GM23338 (cell line): ENCODE measurements at regions not wholly inside any gene's neighbourhood (a gene's known extent, or its start where the extent isn't known, plus 50 kb on each side); places are given as distances from the start of the nearest gene placed in this dataset.

ENCODE experiments used
- ATAC-seq: fragments of 200-7000 bp; cut with Tn5 transposase; 3 replicates; pipeline ENCODE4 v1.9.1; 2020
- DNase-seq: peaks from one replicate; pipeline ENCODE4 v3.0.0-alpha.2; 2015; ENCODE audit warnings: low spot score
- H2AFZ ChIP-seq: fragments of 200-600 bp; sonication (generic); 2 replicates; pipeline ENCODE4 v1.8.0; 2016; ENCODE audit warnings: antibody characterized with exemption, mild to moderate bottlenecking, moderate library complexity
- H3F3A ChIP-seq: fragments of 200-600 bp; sonication (generic); replicated peaks from 2 replicates; pipeline ENCODE4 v1.8.0; 2017; ENCODE audit warnings: antibody characterized with exemption, mixed run types, low read depth
- H3K27ac ChIP-seq: fragments of 200-600 bp; sonication (generic); 2 replicates; pipeline ENCODE4 v1.6.1; 2016; ENCODE audit warnings: low read depth
- H3K27me3 ChIP-seq: fragments of 200-600 bp; sonication (generic); 2 replicates; pipeline ENCODE4 v1.8.0; 2016; ENCODE audit warnings: mild to moderate bottlenecking, mixed run types, moderate library complexity; ENCODE audit not compliant: insufficient read depth
- H3K36me3 ChIP-seq: fragments of 200-600 bp; sonication (generic); 2 replicates; pipeline ENCODE4 v1.8.0; 2016; ENCODE audit warnings: mild to moderate bottlenecking; ENCODE audit not compliant: insufficient read depth
- H3K4me1 ChIP-seq: fragments of 200-600 bp; sonication (generic); 2 replicates; pipeline ENCODE4 v1.8.0; 2016; ENCODE audit warnings: mild to moderate bottlenecking, moderate library complexity; ENCODE audit not compliant: insufficient read depth
- H3K4me2 ChIP-seq: fragments of 200-600 bp; sonication (generic); 2 replicates; pipeline ENCODE4 v1.7.1; 2017; ENCODE audit warnings: mixed run types
- H3K4me3 ChIP-seq: fragments of 200-600 bp; sonication (generic); 2 replicates; pipeline ENCODE4 v1.6.1; 2016; ENCODE audit warnings: mixed run types
- H3K79me2 ChIP-seq: fragments of 200-600 bp; sonication (generic); replicated peaks from 2 replicates; pipeline ENCODE4 v1.8.0; 2017; ENCODE audit warnings: mild to moderate bottlenecking; ENCODE audit not compliant: insufficient read depth
- H3K9me2 ChIP-seq: fragments of 200-600 bp; sonication (generic); 2 replicates; pipeline ENCODE4 v1.8.0; 2017; ENCODE audit not compliant: insufficient read depth
- H4K20me1 ChIP-seq: fragments of 200-600 bp; sonication (generic); replicated peaks from 2 replicates; pipeline ENCODE4 v1.8.0; 2017; ENCODE audit warnings: mild to moderate bottlenecking; ENCODE audit not compliant: insufficient read depth
- H3K27ac Mint-ChIP-seq: 2 replicates; pipeline ENCODE4 v1.8.0; 2020; ENCODE audit warnings: inconsistent platforms, mild to moderate bottlenecking, moderate library complexity, mixed read lengths
- H3K27me3 Mint-ChIP-seq: 3 replicates; pipeline ENCODE4 v1.8.0; 2022; ENCODE audit warnings: low read depth, mild to moderate bottlenecking, moderate library complexity, mixed read lengths, inconsistent platforms; ENCODE audit not compliant: insufficient read depth, poor library complexity
- H3K36me3 Mint-ChIP-seq: 3 replicates; pipeline ENCODE4 v1.8.0; 2021; ENCODE audit warnings: low read depth, mild to moderate bottlenecking, inconsistent platforms, moderate library complexity, mixed read lengths
- H3K4me1 Mint-ChIP-seq: 3 replicates; pipeline ENCODE4 v1.8.0; 2020; ENCODE audit warnings: mild to moderate bottlenecking, inconsistent platforms, mixed read lengths
- H3K4me3 Mint-ChIP-seq: 3 replicates; pipeline ENCODE4 v1.8.0; 2021; ENCODE audit warnings: moderate library complexity, mild to moderate bottlenecking, inconsistent platforms, mixed read lengths
- H3K9me3 Mint-ChIP-seq: 3 replicates; pipeline ENCODE4 v1.8.0; 2020; ENCODE audit warnings: moderate library complexity, mild to moderate bottlenecking, inconsistent platforms, mixed read lengths
- CREB1 ChIP-seq: fragments of 250-450 bp; sonication (Bioruptor Pico); IDR thresholded peaks from 2 replicates; pipeline ENCODE4 v1.5.0; 2020; ENCODE audit warnings: low read depth, mild to moderate bottlenecking, moderate library complexity
- EZH2 ChIP-seq: fragments of 200-600 bp; sonication (generic); IDR thresholded peaks from one replicate; pipeline ENCODE4 v1.8.0; 2017; ENCODE audit warnings: antibody characterized with exemption, mild to moderate bottlenecking, low read depth; ENCODE audit not compliant: unreplicated experiment
- EZH2phosphoT487 ChIP-seq: fragments of 200-600 bp; sonication (generic); IDR thresholded peaks from one replicate; pipeline ENCODE4 v1.8.1; 2018; ENCODE audit warnings: antibody characterized with exemption; ENCODE audit not compliant: unreplicated experiment
- JUNB ChIP-seq: IDR thresholded peaks from one replicate; pipeline ENCODE4 v1.6.1; 2016; ENCODE audit warnings: antibody characterized with exemption; ENCODE audit not compliant: unreplicated experiment
- NANOG ChIP-seq: IDR thresholded peaks from 2 replicates; pipeline ENCODE4 v1.6.1; 2016; ENCODE audit warnings: antibody characterized with exemption, borderline replicate concordance
- POLR2AphosphoS5 ChIP-seq: IDR thresholded peaks from 2 replicates; pipeline ENCODE4 v1.6.1; 2016; ENCODE audit warnings: antibody characterized with exemption, low read depth
- STAT1 ChIP-seq: IDR thresholded peaks from one replicate; pipeline ENCODE4 v1.6.1; 2016; ENCODE audit warnings: antibody characterized with exemption; ENCODE audit not compliant: unreplicated experiment
- ZNF114 ChIP-seq: fragments of 250-450 bp; sonication (Bioruptor Pico); IDR thresholded peaks from 2 replicates; pipeline ENCODE4 v1.5.0; 2020; ENCODE audit warnings: mild to moderate bottlenecking, moderate library complexity
- ZNF331 ChIP-seq: fragments of 250-450 bp; sonication (Bioruptor Pico); IDR thresholded peaks from 2 replicates; pipeline ENCODE4 v1.5.0; 2020; ENCODE audit warnings: low read depth, mild to moderate bottlenecking, moderate library complexity
- TF ChIP-seq, protein P1 (sequence below): IDR thresholded peaks from one replicate; pipeline ENCODE4 v1.6.1; 2018; ENCODE audit warnings: antibody characterized with exemption; ENCODE audit not compliant: unreplicated experiment
- TF ChIP-seq, protein P2 (sequence below): IDR thresholded peaks from 2 replicates; pipeline ENCODE4 v1.6.1; 2016; ENCODE audit warnings: antibody characterized with exemption
- TF ChIP-seq, protein P3 (sequence below): fragments of 250-450 bp; sonication (Bioruptor Pico); IDR thresholded peaks from 2 replicates; pipeline ENCODE4 v1.5.0; 2020; ENCODE audit warnings: mild to moderate bottlenecking, moderate library complexity
- TF ChIP-seq, protein P4 (sequence below), 2 experiments: fragments of 200-600 bp in 1 of 2; sonication (generic) in 1 of 2; conservative IDR thresholded peaks; 2 replicates each; pipeline versions ENCODE4 v1.5.1 to v1.6.1; 2016 to 2017; ENCODE audit warnings: antibody characterized with exemption in 2 of 2, low read depth in 2 of 2, mild to moderate bottlenecking in 2 of 2, moderate library complexity in 1 of 2

DNA sequence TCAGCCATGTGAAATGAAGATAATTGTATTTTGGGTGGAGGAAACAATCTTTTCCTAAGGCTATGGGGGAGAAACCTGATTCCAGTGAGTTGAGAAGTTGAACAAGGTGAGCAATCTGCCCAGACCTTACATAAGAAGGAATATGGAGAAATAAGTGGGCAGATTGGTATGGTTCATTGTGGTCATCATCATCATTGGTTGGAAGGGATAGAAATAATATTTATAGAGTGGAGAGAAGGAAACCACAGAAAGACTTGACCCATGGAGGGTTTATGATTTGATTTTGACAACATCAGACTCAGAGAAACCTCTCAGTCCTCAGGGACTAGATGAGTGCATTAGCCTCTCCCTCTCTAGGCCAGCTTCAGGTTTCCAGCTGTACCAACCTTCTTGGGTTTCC lies 177.9 kb upstream of the NEIL3 start:
- no peaks in the 10 kb centered on the region for H3K4me1 ChIP-seq
- no peak overlapping the region for H3K4me3 ChIP-seq
- no peaks in the 10 kb centered on the region for H4K20me1 ChIP-seq
- peaks cover 4% of the 10 kb centered on the region for H3K27me3 Mint-ChIP-seq
- 0 out of 2 replicates have a peak, but pooled peaks cover 3% of the 10 kb centered on the region for H3K36me3 ChIP-seq
- no peak overlapping the region for H3K4me3 Mint-ChIP-seq
- no peak overlapping the region for H3K4me2 ChIP-seq
- TF ChIP-seq CREB1 (CRISPR knock-in tag) (no peak), JUNB (no peak), ZNF114 (no peak), EZH2phosphoT487 (no peak), ZNF331 (no peak), NANOG (no peak), STAT1 (no peak), POLR2AphosphoS5 (no peak), EZH2 (no peak)
- TF ChIP-seq, protein P1, sequence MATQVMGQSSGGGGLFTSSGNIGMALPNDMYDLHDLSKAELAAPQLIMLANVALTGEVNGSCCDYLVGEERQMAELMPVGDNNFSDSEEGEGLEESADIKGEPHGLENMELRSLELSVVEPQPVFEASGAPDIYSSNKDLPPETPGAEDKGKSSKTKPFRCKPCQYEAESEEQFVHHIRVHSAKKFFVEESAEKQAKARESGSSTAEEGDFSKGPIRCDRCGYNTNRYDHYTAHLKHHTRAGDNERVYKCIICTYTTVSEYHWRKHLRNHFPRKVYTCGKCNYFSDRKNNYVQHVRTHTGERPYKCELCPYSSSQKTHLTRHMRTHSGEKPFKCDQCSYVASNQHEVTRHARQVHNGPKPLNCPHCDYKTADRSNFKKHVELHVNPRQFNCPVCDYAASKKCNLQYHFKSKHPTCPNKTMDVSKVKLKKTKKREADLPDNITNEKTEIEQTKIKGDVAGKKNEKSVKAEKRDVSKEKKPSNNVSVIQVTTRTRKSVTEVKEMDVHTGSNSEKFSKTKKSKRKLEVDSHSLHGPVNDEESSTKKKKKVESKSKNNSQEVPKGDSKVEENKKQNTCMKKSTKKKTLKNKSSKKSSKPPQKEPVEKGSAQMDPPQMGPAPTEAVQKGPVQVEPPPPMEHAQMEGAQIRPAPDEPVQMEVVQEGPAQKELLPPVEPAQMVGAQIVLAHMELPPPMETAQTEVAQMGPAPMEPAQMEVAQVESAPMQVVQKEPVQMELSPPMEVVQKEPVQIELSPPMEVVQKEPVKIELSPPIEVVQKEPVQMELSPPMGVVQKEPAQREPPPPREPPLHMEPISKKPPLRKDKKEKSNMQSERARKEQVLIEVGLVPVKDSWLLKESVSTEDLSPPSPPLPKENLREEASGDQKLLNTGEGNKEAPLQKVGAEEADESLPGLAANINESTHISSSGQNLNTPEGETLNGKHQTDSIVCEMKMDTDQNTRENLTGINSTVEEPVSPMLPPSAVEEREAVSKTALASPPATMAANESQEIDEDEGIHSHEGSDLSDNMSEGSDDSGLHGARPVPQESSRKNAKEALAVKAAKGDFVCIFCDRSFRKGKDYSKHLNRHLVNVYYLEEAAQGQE, result no peak
- TF ChIP-seq, protein P2, sequence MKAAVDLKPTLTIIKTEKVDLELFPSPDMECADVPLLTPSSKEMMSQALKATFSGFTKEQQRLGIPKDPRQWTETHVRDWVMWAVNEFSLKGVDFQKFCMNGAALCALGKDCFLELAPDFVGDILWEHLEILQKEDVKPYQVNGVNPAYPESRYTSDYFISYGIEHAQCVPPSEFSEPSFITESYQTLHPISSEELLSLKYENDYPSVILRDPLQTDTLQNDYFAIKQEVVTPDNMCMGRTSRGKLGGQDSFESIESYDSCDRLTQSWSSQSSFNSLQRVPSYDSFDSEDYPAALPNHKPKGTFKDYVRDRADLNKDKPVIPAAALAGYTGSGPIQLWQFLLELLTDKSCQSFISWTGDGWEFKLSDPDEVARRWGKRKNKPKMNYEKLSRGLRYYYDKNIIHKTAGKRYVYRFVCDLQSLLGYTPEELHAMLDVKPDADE, result no peak
- TF ChIP-seq, protein P3, sequence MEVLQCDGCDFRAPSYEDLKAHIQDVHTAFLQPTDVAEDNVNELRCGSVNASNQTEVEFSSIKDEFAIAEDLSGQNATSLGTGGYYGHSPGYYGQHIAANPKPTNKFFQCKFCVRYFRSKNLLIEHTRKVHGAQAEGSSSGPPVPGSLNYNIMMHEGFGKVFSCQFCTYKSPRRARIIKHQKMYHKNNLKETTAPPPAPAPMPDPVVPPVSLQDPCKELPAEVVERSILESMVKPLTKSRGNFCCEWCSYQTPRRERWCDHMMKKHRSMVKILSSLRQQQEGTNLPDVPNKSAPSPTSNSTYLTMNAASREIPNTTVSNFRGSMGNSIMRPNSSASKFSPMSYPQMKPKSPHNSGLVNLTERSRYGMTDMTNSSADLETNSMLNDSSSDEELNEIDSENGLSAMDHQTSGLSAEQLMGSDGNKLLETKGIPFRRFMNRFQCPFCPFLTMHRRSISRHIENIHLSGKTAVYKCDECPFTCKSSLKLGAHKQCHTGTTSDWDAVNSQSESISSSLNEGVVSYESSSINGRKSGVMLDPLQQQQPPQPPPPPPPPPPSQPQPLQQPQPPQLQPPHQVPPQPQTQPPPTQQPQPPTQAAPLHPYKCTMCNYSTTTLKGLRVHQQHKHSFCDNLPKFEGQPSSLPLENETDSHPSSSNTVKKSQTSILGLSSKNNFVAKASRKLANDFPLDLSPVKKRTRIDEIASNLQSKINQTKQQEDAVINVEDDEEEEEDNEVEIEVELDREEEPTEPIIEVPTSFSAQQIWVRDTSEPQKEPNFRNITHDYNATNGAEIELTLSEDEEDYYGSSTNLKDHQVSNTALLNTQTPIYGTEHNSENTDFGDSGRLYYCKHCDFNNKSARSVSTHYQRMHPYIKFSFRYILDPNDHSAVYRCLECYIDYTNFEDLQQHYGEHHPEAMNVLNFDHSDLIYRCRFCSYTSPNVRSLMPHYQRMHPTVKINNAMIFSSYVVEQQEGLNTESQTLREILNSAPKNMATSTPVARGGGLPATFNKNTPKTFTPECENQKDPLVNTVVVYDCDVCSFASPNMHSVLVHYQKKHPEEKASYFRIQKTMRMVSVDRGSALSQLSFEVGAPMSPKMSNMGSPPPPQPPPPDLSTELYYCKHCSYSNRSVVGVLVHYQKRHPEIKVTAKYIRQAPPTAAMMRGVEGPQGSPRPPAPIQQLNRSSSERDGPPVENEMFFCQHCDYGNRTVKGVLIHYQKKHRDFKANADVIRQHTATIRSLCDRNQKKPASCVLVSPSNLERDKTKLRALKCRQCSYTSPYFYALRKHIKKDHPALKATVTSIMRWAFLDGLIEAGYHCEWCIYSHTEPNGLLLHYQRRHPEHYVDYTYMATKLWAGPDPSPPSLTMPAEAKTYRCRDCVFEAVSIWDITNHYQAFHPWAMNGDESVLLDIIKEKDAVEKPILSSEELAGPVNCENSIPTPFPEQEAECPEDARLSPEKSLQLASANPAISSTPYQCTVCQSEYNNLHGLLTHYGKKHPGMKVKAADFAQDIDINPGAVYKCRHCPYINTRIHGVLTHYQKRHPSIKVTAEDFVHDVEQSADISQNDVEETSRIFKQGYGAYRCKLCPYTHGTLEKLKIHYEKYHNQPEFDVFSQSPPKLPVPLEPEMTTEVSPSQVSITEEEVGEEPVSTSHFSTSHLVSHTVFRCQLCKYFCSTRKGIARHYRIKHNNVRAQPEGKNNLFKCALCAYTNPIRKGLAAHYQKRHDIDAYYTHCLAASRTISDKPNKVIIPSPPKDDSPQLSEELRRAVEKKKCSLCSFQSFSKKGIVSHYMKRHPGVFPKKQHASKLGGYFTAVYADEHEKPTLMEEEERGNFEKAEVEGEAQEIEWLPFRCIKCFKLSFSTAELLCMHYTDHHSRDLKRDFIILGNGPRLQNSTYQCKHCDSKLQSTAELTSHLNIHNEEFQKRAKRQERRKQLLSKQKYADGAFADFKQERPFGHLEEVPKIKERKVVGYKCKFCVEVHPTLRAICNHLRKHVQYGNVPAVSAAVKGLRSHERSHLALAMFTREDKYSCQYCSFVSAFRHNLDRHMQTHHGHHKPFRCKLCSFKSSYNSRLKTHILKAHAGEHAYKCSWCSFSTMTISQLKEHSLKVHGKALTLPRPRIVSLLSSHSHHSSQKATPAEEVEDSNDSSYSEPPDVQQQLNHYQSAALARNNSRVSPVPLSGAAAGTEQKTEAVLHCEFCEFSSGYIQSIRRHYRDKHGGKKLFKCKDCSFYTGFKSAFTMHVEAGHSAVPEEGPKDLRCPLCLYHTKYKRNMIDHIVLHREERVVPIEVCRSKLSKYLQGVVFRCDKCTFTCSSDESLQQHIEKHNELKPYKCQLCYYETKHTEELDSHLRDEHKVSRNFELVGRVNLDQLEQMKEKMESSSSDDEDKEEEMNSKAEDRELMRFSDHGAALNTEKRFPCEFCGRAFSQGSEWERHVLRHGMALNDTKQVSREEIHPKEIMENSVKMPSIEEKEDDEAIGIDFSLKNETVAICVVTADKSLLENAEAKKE (CRISPR knock-in tag), result no peak
- TF ChIP-seq, protein P4, sequence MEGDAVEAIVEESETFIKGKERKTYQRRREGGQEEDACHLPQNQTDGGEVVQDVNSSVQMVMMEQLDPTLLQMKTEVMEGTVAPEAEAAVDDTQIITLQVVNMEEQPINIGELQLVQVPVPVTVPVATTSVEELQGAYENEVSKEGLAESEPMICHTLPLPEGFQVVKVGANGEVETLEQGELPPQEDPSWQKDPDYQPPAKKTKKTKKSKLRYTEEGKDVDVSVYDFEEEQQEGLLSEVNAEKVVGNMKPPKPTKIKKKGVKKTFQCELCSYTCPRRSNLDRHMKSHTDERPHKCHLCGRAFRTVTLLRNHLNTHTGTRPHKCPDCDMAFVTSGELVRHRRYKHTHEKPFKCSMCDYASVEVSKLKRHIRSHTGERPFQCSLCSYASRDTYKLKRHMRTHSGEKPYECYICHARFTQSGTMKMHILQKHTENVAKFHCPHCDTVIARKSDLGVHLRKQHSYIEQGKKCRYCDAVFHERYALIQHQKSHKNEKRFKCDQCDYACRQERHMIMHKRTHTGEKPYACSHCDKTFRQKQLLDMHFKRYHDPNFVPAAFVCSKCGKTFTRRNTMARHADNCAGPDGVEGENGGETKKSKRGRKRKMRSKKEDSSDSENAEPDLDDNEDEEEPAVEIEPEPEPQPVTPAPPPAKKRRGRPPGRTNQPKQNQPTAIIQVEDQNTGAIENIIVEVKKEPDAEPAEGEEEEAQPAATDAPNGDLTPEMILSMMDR (conservative IDR thresholded peaks at IDR 0.05; ENCODE audit: low read depth in 2 of 2), result no peak
- H2AFZ ChIP-seq, result no peak overlapping the region
- H3K79me2 ChIP-seq, result no peaks in the 10 kb centered on the region
- peaks cover 30% of the 10 kb centered on the region for H3K9me3 Mint-ChIP-seq
- no peaks in the 10 kb centered on the region for H3F3A ChIP-seq
- H3K27me3 ChIP-seq, result no peaks in the 10 kb centered on the region
- H3K27ac ChIP-seq, result no peak overlapping the region
- no peak for DNase-seq
- H3K27ac Mint-ChIP-seq, result no peak overlapping the region
- peaks cover 4% of the 10 kb centered on the region; the same call in 1 of the 2 replicates for H3K9me2 ChIP-seq
- H3K4me1 Mint-ChIP-seq, result no peaks in the 10 kb centered on the region
- ATAC-seq, result no peak
- H3K36me3 Mint-ChIP-seq, result peaks cover 12% of the 10 kb centered on the region; the same call in 2 of the 3 replicates
